Endothelial cell (in vitro differentiated cells): ENCODE measurements at regions not wholly inside any gene's neighbourhood (a gene's known extent, or its start where the extent isn't known, plus 50 kb on each side); places are given as distances from the start of the nearest gene placed in this dataset.

Source experiments
- DNase-seq: peaks from one replicate; pipeline ENCODE4 v3.0.0; 2021; ENCODE audit warnings: low spot score
- H3K27ac Mint-ChIP-seq: one replicate; pipeline ENCODE4 v1.8.0; 2021; ENCODE audit warnings: mixed read lengths, inconsistent platforms; ENCODE audit not compliant: unreplicated experiment
- H3K27me3 Mint-ChIP-seq: one replicate; pipeline ENCODE4 v1.8.0; 2021; ENCODE audit warnings: mild to moderate bottlenecking, moderate library complexity, mixed read lengths, inconsistent platforms; ENCODE audit not compliant: unreplicated experiment
- H3K36me3 Mint-ChIP-seq: one replicate; pipeline ENCODE4 v1.8.0; 2021; ENCODE audit warnings: mild to moderate bottlenecking, low read depth, mixed read lengths, inconsistent platforms; ENCODE audit not compliant: unreplicated experiment
- H3K4me1 Mint-ChIP-seq: one replicate; pipeline ENCODE4 v1.8.0; 2021; ENCODE audit warnings: mild to moderate bottlenecking, mixed read lengths, inconsistent platforms; ENCODE audit not compliant: unreplicated experiment
- H3K4me3 Mint-ChIP-seq: one replicate; pipeline ENCODE4 v1.8.0; 2021; ENCODE audit warnings: mild to moderate bottlenecking, mixed read lengths, inconsistent platforms; ENCODE audit not compliant: unreplicated experiment
- H3K9me3 Mint-ChIP-seq: one replicate; pipeline ENCODE4 v1.8.0; 2021; ENCODE audit warnings: mixed read lengths, inconsistent platforms; ENCODE audit not compliant: unreplicated experiment
- CTCF ChIP-seq: fragments of 200-600 bp; sonication (generic); IDR thresholded peaks from one replicate; pipeline ENCODE4 v1.5.0; 2021; ENCODE audit warnings: antibody characterized with exemption; ENCODE audit not compliant: unreplicated experiment

GRCh38 chr13:72346716-72347115, 380.7 kb downstream of the MZT1 start:
- Mint-ChIP-seq H3K9me3 (no peaks in the 10 kb centered on the region), H3K4me3 (no peak overlapping the region), H3K27ac (no peak overlapping the region), H3K36me3 (no peaks in the 10 kb centered on the region), H3K27me3 (no peaks in the 10 kb centered on the region), H3K4me1 (no peaks in the 10 kb centered on the region)
- no peak for TF ChIP-seq CTCF
- DNase-seq: no peak

- no peaks in the 10 kb centered on the region for H3K9me3 Mint-ChIP-seq
- DNase-seq: no peak
- no peak overlapping the region for H3K27ac Mint-ChIP-seq
- no peaks in the 10 kb centered on the region for H3K4me1 Mint-ChIP-seq
- no peaks in the 10 kb centered on the region for H3K36me3 Mint-ChIP-seq
- no peak for TF ChIP-seq CTCF
- no peaks in the 10 kb centered on the region for H3K27me3 Mint-ChIP-seq
- H3K4me3 Mint-ChIP-seq: no peak overlapping the region
These were observed 385.1 kb downstream of the MZT1 start for GRCh38 chr13:72342364-72342763.

- Mint-ChIP-seq H3K4me3 (no peak overlapping the region), H3K27ac (no peak overlapping the region), H3K36me3 (no peaks in the 10 kb centered on the region), H3K27me3 (no peaks in the 10 kb centered on the region), H3K4me1 (no peaks in the 10 kb centered on the region), H3K9me3 (no peaks in the 10 kb centered on the region)
- no peak for TF ChIP-seq CTCF
- DNase-seq: no peak
These were observed 385.5 kb downstream of the MZT1 start for GRCh38 chr13:72341904-72342303.

- H3K4me1 Mint-ChIP-seq: no peaks in the 10 kb centered on the region
- no peak for DNase-seq
- no peaks in the 10 kb centered on the region for H3K9me3 Mint-ChIP-seq
- H3K4me3 Mint-ChIP-seq: no peak overlapping the region
- no peak for TF ChIP-seq CTCF
- H3K36me3 Mint-ChIP-seq: no peaks in the 10 kb centered on the region
- no peak overlapping the region for H3K27ac Mint-ChIP-seq
- no peaks in the 10 kb centered on the region for H3K27me3 Mint-ChIP-seq
These were observed 409.9 kb downstream of the MZT1 start for GRCh38 chr13:72317346-72318109.

- Mint-ChIP-seq H3K36me3 (no peaks in the 10 kb centered on the region), H3K4me1 (no peaks in the 10 kb centered on the region), H3K27me3 (no peaks in the 10 kb centered on the region), H3K27ac (no peak overlapping the region), H3K4me3 (no peak overlapping the region), H3K9me3 (no peaks in the 10 kb centered on the region)
- DNase-seq: no peak
- TF ChIP-seq CTCF: no peak
These were observed 410.7 kb downstream of the MZT1 start for GRCh38 chr13:72316716-72317115.
